ENCODE measurements at regions not wholly inside any gene's neighbourhood (a gene's known extent, or its start where the extent isn't known, plus 50 kb on each side); places are given as distances from the start of the nearest gene placed in this dataset.

- no peak for DNase-seq
These were observed 150.3 kb upstream of the PRKD1 start for GRCh38 chr14:30077946-30078345.

DNA sequence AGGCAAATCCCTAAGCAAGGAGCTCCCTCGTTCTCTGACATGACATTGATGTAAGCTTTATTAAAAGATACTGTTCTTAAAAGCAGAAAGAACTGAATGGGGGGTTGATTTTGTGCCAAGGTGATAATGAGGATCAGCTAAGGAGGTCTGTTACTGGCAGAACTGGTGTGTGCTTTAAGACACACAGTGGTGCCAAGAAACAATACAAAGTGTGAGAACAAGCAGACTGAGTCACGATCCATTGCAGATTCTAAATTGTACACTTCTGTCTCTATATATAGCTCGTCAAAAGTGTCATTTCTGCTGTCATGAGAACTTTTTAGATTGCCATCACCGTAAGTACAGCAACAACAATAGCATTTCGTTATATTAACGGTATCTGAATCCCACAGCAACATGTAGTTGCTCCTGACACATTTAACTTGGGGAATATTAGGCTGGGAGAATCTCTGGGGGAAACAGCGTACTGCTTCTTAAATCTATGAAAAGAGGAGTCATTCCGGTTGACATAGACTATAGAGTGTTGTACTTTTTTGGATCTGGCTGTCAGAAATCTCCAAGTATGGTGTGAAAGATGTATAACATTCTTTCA, 151.3 kb upstream of the PRKD1 start:
- no peak for DNase-seq

DNA sequence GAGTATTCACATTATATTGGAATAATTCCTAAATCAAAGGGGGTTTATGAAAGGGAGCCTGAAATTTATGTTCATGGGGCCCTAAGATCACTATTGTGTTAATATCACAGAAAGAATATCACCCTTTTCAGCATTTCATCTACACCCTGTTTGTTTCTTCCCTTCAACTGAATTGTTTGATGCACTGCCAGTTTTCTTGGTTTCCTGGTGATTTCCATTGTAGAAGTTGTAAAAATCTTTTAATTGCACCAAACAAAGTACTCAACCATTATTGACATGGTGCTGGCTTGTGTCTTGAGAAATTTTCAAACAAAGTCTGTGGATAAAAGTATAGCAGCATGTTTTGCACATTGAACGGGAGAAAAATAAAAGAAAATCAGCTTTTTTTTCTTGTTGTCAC, 154.8 kb upstream of the PRKD1 start:
- DNase-seq = no peak

DNA sequence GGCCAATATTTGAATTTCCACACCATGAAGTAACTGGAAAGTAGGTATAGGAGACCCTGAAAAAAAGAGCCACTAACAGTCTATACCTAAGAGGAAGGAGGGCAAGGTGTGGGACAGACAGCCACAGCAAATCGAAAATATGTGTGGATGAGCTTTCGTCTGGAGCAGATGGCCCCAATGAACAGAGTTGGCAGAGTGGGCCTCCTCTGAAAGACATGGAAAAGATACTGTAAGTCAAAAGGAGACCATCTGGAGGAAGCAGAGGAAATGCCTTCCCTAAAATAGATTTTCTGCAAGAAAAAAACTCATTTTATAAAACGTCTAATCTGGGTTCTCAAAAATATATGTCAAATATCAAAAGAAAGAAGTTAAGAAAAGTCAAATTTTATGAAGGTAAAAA, 157.2 kb upstream of the PRKD1 start:
- no peak for DNase-seq

GRCh38 chr14:30085943-30086342, 158.3 kb upstream of the PRKD1 start:
- DNase-seq = no peak

GRCh38 chr14:30088620-30089019, 161.0 kb upstream of the PRKD1 start:
- DNase-seq = no peak

DNA sequence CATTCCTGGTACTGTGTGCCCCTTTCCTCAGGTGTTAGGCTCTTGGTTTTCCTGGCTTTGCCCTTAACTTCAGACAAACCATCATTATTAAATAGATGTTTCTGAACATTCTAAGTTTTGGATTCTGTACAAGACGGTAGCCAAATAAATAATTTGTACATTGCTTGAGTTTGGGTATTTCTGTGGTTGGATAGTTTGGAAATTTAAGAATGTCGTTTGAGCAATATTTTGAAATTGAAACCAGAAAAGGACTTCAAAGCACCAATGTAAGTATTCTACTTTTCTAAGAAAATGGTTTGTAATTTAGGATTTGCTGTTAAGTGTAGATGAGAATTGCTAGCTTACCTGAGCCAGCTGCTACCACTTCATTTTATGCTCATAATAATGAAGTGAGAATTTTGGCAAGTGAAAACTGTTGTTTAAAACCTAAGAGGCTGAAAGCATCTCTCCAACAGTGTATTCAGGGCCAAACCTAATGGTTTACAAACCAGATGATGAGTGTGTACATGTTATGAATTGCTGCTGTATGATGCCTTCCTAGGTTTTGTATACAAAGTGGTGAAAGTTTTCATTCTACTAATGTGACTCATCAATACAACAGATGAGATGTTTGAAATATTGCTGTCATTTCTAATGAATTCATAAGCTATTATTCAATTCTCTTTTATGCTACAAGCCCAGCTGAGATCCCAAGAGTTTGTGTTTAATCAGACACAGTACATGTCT, 181.5 kb upstream of the PRKD1 start:
- no peak for DNase-seq

GRCh38 chr14:30114051-30114450, 186.4 kb upstream of the PRKD1 start:
- DNase-seq = no peak

GRCh38 chr14:30115756-30116155, 188.1 kb upstream of the PRKD1 start:
- no peak for DNase-seq

DNA sequence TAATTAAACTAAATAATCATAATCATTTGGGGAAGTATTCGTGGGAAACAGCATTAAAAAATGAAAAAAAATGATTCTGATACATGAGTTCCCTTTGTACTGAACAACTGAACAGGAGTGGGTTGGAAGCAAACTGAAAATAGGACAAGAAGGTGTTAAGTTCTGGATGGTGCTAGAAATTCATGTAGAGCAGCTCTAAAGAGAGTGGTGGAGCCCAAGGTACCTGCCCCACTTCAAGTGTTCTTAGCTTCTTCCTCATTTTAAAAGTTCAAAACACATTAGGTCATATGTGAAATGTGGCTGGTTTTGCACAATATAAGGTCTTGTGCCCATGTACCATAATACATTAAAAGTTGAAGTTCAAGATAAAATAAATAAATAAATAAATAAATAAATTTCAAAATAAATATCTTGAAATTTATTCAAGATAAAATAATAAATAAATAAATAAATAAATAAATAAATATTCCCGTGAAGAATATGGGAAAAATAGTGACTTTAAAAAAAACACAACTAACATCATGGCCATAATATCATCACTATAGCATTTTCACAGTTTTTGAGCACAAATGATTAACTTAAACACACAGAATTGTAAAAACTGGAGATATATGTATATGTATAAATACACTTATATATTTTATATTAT, 191.5 kb upstream of the PRKD1 start:
- no peak for DNase-seq

DNA sequence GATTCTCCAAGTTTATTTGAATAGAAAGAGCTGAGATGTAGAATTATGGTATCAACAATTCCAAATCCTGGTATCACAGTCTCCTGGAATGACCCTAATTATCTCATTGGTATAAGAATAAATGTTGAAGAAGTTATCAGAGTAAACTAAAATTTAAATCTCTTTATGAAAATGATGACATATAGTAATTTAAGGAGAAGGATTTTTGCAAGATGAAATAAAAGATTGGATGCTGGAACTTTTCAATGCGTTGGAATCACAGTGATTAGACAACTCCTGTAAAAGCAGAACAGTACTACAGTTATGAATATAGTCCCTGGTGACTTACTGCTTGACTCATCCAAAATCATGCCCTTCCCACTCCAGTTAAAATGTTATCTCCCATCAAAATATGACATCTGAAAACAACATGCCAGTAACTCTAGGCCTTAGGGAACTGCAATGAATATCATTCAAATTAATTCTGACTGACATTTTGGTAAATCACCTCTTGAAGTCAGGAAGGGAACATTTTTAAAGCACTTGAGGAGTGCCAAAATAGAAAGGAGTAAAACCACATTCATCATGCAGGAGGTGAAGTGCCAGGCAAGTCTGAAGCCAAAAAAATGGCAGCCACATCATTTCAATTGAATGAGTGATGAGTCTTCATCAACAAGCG, 197.8 kb upstream of the PRKD1 start:
- no peak for DNase-seq

DNA sequence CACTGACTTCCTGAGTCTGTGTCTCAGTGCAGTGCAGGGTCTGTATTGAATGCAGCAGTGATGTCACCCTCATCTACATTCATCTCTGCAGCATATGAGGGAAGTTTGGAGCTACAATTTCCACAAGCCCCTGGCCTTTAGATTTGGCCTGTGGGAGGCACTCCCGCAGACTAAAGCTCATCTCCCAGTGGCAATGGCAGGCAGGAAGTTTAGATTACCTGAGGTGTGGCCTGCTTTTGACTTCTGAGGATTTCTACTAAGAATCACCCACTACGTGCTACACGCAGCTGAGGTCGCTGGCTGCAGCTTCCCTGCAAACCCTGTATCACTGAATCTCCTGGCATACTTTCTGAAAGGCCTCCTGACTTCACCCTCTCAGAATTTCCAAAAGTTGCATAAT, 202.2 kb upstream of the PRKD1 start:
- no peak for DNase-seq

GRCh38 chr14:30131581-30132097, 204.0 kb upstream of the PRKD1 start:
- DNase-seq = no peak

- no peak for DNase-seq
These were observed 204.5 kb upstream of the PRKD1 start for GRCh38 chr14:30132196-30132595.

DNA sequence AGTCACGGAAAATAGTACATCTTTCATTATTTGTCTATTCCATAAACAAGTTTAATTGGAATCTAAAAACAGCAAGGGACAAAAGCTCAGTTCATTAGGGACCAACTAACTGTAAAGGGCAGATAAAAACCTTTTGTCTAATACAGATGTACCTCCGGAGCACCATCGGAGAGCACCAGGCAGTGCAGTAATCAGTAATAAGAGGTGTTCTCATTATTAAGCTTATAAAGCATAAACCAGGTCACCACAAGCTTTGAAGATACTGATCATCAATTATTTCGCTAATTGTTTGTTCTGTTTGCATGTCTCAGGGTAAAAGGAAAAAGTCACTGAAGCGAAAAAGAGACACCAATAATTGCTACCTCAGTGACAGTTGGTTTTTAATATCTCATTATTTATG, 207.3 kb upstream of the PRKD1 start:
- DNase-seq = no peak

GRCh38 chr14:30138567-30138966, 210.9 kb upstream of the PRKD1 start:
- no peak for DNase-seq

GRCh38 chr14:30142216-30142615, 214.6 kb upstream of the PRKD1 start:
- no peak for DNase-seq

- DNase-seq = no peak
These were observed 216.0 kb upstream of the PRKD1 start for GRCh38 chr14:30143627-30144026.

DNA sequence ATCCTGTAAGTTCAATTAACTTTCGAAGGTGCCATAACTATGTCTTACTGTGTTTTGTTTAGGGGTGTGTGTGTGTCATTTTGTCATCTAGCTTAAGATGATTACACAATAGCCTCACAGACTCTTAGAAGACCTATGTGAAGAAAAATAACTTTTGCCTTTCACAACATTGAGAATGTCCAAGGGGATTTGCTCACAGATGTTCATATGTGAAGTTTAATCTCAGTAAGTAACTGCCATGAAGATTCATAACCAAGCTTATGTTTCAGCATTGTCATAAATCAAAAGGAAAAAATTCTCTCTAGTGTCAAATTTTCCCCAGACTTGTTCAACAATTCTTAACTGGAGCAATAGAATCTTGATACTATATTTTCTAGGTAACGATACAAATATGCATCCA, 226.1 kb upstream of the PRKD1 start:
- no peak for DNase-seq

DNA sequence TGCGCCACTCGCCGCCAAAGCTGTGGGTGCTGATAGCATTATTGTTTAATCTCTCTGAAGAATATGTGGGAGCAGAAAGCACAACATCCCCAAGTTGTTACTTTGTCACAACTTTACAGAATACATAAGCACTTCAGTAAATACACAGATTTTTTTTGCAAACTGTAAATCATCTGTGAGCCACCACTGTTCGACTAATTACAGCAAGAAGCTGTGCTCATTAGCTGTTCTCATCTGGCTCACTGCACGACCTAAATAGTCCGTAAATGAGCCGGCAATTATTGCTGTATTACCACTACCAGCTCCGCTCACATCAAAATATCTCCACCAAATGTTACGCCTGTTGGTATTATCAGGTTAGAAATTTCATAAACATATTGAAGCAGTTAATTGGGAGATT, 228.9 kb upstream of the PRKD1 start:
- no peak for DNase-seq

- DNase-seq = no peak
These were observed 230.7 kb upstream of the PRKD1 start for GRCh38 chr14:30158299-30158698.

DNA sequence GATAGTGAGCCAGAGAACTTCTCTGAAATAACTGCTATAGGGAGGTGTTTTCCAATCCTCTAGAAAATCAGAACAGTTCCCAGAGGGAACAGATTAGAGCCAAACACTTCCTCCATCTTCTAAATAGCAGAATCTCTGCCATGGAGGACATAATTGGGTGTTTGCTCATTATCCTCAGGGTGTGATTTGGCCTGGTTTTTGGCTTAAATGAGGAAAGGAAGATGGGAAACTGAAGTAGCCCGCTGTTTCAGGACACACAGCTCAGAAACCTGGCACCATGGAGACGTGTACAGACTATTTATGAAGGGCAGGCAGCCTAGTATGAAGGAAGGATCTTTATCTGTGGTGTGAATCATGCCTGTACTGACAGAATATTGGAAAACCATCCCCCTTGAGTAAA, 231.7 kb upstream of the PRKD1 start:
- DNase-seq = no peak

DNA sequence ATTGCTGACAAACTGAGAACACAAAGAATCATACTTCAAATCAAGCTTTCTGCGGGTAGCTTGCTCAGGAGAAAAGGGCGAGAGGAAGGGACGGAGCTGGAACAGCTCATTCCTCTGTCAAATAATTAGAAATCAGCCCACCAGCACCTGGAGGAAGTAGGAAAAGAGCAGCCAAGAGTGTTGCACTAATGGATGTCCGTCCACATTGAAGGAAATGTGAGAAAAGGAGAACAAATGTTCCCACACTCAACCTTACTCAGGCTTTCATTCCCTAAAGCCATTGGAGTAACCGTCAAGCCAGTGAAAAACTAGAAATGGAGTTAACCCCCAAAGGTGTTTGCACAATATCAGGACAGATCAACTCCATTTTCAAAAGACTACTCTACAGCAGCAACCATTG, 233.0 kb upstream of the PRKD1 start:
- DNase-seq = no peak

DNA sequence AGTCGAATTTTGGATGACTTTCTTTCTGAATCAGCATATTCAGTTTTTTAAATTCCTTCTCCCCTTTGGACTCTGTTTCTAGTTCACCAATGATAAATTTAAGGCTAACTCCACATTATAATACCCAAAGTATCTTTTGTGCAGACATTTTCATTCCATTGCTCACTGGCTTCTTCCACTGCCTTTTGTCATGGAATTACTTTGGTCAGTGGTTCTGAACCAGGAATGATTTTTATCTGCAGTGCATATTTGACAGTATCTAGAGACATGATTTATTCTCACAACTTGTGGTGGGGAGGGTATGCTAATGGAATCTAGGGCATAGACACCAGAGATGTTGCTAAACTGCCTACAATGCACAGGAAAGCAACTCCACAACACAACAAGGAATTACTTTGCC, 234.4 kb upstream of the PRKD1 start:
- DNase-seq = no peak
